Activated T-cell treated with anti-CD3 and anti-CD28 coated beads for 24 hours (primary cell): ENCODE measurements at regions not wholly inside any gene's neighbourhood (a gene's known extent, or its start where the extent isn't known, plus 50 kb on each side); places are given as distances from the start of the nearest gene placed in this dataset.
A peak's percentile ranks its signal among the peaks of the same experiment; 100 is the strongest.

ENCODE experiments used
- DNase-seq: peaks from one replicate; pipeline ENCODE4 v3.0.0-alpha.2; 2020; ENCODE audit warnings: low read depth

- no peak for DNase-seq
These were observed 118.2 kb upstream of the C7orf33 start for GRCh38 chr7:148472406-148472805.

DNA sequence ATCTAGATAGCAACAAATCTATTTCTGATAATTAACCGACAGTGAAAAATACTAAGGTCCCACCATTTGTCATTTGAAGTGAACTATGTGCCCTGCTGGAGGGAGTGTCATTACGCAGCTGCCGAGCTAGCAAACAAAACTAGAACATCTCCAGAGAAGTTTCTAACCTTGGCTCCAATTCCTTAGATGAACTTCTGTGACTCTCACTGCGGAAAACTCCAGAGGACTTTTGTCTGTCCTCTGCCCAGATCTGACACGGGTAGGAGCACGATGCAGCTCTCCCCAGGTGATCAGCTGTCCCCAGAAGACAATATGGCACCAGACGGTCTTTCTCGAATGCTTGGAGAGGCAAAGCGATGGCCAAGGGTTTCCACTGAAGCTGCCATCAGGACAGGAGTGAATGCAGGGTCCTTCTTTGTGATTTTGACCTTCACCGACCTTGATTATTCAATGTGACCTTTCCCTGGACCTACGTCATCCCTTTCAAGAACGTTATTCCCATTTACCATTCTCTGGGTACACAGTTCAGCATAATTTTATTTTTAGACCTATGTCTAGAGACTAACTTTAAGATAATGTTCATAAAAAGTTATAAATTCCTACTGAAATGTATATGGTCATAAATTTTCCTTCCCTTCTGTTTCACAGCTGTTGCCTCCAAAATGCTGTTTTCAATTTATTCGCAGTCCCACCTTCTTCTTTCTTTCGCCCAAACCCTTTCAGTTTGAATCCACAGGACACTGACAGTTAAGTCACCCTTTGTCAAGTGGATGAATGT, 116.7 kb upstream of the C7orf33 start:
- DNase-seq = no peak

DNA sequence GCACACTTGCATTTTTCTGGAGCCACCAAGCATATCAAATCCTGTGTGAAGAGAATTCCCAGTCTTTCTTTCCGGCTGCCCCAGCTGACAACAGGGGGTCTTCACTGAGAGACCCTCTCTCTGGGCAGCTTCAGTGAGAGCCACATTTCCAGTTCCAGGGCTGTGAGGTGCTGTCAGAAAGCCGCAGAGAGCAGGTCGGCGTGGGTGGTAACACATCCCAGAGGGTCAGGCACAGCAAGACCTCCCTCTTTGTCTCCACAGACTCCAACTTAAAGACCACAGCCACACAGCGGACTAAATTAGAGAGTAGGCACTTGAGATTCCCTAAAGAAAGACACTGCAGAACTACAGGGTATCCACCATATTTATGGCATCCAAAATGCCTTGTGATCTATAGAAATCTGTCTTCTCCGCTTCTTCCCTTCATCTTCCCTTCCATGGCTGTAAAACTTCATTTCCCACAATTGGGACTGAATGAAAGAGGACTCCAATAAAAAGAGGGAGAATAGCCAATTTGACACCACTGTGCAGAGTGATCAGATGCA, 116.0 kb upstream of the C7orf33 start:
- DNase-seq = no peak

GRCh38 chr7:148478551-148478950, 112.0 kb upstream of the C7orf33 start:
- DNase-seq = no peak

DNA sequence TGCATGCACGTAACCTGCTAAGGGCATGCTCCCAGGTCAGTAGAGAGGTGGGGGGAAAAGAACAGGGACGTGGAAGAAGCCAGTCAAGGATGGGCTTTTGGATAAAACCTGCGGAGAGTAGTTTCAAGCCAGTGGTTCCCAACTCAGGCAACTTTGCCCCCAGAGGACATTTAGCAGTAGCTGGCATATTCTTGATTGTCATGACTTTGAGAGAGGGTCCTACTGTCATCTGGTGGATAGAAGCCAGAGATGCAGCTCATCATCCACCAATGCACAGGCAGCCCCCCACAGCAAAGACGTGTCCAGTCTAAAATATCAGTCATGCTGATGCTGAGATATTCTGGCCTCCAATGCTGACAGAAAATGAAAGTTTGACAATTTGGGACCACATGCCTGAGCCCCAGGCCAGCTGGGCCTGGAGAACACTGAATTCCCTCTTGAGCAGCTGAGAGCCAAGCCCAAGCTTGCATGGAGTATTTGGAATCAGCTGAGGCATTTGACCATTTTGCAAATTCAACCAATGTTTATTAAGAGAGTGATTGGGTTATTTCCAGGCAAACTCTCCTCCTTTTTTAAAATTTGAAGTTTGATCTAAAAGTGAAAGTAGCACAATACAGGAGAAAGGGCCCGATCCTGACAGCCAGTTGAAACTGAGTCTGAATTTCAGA, 110.0 kb upstream of the C7orf33 start:
- no peak for DNase-seq

- DNase-seq = no peak
These were observed 109.4 kb upstream of the C7orf33 start for GRCh38 chr7:148481147-148481526.

DNA sequence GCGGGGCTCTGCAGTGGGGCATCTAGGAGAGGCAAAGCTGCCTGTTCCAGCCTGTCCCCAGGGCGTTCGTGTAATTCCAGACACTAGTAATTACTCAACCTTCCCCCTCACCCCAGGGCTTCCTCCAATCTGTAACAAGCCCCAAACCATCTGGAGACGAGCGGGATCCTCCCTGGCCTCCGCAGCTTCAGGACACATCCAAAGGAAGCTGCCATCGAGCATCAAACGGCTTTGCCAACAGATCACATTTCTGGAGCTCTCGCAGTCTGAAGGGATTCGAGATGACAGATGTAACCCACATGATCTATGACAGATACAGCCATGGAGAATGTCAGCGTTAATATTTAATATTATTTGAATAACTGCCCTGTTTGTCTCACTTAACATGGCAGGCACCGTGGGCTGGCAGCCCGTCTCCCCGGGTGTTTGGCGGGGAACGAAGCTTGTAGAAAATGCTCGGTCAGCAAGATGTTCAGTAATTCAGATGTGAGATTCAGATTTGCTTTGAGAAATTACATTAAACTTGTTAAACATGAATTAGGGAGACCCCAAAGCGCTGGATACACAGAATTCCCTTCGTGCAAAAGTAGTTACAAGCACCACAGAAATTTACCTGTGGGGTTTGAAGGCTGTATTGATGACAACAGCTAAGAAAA, 108.5 kb upstream of the C7orf33 start:
- no peak for DNase-seq

GRCh38 chr7:148483515-148484308, 106.9 kb upstream of the C7orf33 start:
- DNase-seq = no peak

- DNase-seq = no peak
These were observed 106.1 kb upstream of the C7orf33 start for GRCh38 chr7:148484486-148484885.

- no peak for DNase-seq
These were observed 104.9 kb upstream of the C7orf33 start for GRCh38 chr7:148485618-148486017.

DNA sequence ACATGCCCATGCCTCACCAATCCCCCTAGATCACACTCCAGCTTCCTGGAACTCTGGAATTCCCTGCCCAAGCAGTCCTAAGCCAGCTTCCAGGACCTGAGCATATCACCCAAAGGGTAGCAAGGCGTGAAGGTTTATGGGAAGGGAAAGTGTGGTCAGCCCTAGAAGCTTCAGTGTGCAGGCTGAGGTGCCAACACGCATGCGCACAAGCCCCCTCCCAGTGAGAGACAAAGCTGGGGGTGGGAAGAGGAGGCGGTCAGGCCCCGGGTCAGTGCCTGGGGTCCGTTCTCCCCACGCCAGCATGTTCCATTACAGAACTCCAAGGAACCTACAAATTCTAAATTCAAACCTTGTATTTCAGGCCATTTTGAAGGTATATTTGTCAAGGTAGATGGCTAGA, 103.6 kb upstream of the C7orf33 start:
- DNase-seq = no peak

GRCh38 chr7:148487912-148488311, 102.7 kb upstream of the C7orf33 start:
- DNase-seq = no peak

DNA sequence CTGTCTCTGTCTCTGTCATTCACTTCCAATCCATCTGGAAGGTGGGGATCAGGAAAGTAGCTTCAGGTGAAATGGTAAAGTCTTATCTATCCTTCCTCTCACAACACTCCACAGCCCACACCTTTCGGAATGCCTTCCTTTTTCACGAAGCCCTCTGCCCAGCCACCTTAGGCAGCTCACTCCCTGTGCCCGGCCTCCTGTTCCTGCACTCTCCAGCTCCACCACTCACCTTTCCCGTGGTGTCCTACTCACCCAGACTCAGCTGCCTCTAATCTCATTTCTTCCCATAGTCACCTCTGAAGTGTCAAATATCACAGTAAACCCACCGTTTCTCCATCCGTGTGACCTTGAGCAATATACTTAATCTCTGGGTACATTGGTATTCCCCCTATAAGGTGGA, 100.9 kb upstream of the C7orf33 start:
- no peak for DNase-seq

DNA sequence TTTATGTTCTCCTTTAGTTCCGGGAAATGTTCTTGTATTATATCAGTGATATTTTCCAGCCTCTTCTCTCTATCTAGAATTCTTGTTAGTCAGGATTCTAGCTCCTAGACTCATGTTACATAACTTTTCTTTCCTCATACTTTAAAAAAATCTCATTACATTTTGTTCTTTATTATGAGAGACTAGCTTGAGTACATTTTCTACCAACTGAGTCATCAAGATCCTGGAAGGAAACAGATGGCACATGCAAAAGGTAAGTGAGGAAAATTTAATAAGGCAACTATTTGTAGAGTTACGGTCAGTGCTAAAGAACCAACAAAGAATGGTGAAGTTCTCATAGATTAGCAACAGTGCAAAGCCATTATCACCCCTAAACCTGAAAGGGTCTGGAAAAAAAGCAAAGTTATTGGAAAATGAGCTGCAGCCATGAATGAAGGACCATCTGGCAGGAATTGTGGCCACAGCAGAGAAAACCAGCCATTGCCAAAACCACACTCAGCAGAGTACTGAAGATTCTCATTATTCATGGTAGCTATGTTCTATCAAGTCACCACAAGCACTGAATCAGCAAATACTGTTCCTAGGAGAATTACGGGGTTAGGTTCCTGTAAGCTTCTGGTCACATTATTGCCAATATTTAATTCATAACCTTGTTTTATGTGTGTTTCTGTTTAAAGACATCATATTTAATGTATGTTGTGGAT, 98.3 kb upstream of the C7orf33 start:
- DNase-seq = no peak

DNA sequence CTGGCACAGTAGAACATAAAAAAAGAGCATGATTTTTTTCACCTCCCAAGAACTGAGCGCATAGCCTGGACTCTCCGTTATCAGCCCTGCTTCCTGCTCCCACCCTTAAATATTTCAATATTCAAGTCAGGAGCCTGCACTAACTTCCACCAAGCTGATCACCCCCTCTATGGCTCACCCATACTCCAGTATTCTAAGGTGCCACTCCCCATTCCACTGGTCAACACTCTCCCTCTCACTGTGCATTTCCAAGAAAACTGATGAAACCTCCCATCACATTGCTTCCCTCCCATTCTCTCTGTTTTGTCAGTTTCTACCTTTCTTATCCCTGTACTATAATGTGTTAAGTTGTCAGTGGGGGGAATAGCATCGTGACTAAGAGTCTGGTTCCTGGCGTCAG, 95.0 kb upstream of the C7orf33 start:
- DNase-seq = no peak

- DNase-seq = no peak
These were observed 89.6 kb upstream of the C7orf33 start for GRCh38 chr7:148500978-148501377.

- DNase-seq = no peak
These were observed 86.6 kb upstream of the C7orf33 start for GRCh38 chr7:148503900-148504487.

DNA sequence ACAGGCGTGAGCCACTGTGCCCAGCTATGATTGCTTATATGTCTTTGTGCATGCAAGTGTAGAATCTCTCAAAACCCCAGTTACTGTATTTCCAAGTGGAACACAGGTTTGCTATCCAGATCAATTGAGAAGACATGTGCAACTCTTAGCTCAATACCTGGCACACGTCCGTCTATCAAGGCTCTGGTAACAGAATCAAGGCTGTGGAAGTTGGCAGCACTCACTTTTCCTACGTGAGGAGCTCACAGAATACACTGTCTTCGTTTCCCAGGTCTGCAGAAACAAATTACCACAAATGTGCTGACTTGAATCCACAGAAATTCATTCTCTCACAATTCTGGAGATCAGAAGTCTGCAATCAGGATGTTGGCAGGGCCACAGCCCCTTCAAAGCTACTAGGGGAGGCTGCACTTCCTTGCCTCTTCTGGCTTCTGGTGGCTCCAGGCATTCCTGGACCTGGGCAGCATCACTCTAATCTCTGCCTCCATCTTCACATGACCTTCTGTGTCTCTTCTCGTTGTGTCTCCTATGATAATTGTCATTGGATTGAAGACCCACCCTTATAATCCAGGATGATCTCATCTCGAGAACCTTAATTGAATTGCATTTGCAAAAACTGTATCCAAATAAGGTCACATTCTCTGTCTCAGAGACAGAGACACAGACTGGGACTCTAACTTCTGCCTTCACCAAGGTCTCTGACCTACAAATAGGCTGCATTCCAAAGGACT, 84.8 kb upstream of the C7orf33 start:
- DNase-seq = no peak

GRCh38 chr7:148507064-148507573, 83.4 kb upstream of the C7orf33 start:
- DNase-seq = peak; percentile 16

DNA sequence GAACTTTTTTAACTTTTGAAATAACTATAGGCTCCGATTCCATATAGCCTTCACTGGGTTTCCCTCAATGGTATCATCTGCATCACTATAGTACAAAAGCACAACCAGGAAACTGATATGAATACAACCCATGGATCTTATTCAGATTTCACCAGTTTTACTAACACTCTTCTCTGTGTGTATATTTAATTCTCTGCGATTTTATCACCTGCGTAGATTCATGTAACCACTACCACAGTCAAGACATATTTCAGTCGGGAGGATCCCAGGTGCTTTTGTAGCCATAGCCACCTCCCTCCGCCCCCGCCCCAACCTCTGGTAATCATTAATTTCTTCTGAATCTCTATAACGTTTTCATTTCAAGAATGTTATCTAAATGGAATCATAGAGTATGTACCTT, 82.8 kb upstream of the C7orf33 start:
- no peak for DNase-seq
